ENCODE measurements at regions not wholly inside any gene's neighbourhood (a gene's known extent, or its start where the extent isn't known, plus 50 kb on each side); places are given as distances from the start of the nearest gene placed in this dataset.

GRCh38 chr10:117462816-117463544 is 79.6 kb upstream of the EMX2 start (continued):
- no peak for TF ChIP-seq ZNF462 (CRISPR knock-in tag; IDR thresholded peaks at IDR 0.05)

GRCh38 chr10:117462424-117462792 is 80.1 kb upstream of the EMX2 start:
- DNase-seq (ENCODE audit: low spot score) (peak; percentile 69), ATAC-seq (peak; percentile 89)
- Histone ChIP-seq H3K79me2 (replicated peaks; ENCODE audit: insufficient read depth) (no peaks in the 10 kb centered on the region), H3K4me1 (ENCODE audit: insufficient read depth) (no peaks in the 10 kb centered on the region; the same call in 1 of the 2 replicates), H3K4me2 (no peak overlapping the region), H3K9me2 (ENCODE audit: insufficient read depth) (no peaks in the 10 kb centered on the region), H4K20me1 (replicated peaks; ENCODE audit: insufficient read depth) (no peaks in the 10 kb centered on the region), H3K27me3 (ENCODE audit: insufficient read depth) (no peaks in the 10 kb centered on the region), H3K36me3 (ENCODE audit: insufficient read depth) (no peaks in the 10 kb centered on the region), H3K27ac (ENCODE audit: low read depth) (no peak overlapping the region), H2AFZ (peak overlapping the region; percentile 90; the same call in 1 of the 2 replicates), H3F3A (replicated peaks; ENCODE audit: low read depth) (no peaks in the 10 kb centered on the region), H3K4me3 (no peak overlapping the region)
- H3K27me3 Mint-ChIP-seq (ENCODE audit: insufficient read depth, low read depth, poor library complexity), result peaks cover 4% of the 10 kb centered on the region
- H3K36me3 Mint-ChIP-seq (ENCODE audit: low read depth), result no peaks in the 10 kb centered on the region
- H3K9me3 Mint-ChIP-seq, result peaks cover 6% of the 10 kb centered on the region; the same call in 2 of the 3 replicates
- H3K4me1 Mint-ChIP-seq, result peaks cover 21% of the 10 kb centered on the region
- no peak overlapping the region for H3K27ac Mint-ChIP-seq
- TF ChIP-seq CTCF (conservative IDR thresholded peaks at IDR 0.05; ENCODE audit: low read depth in 2 of 2) (peak; percentile 61 to 74), JUNB (IDR thresholded peaks at IDR 0.05; ENCODE audit: unreplicated experiment) (no peak), EZH2phosphoT487 (IDR thresholded peaks at IDR 0.05; ENCODE audit: unreplicated experiment) (no peak), EZH2 (IDR thresholded peaks at IDR 0.05; ENCODE audit: low read depth, unreplicated experiment) (no peak)
- no peak overlapping the region for H3K4me3 Mint-ChIP-seq
